Naive thymus-derived CD4-positive, alpha-beta T cell (primary cell): ENCODE measurements at regions not wholly inside any gene's neighbourhood (a gene's known extent, or its start where the extent isn't known, plus 50 kb on each side); places are given as distances from the start of the nearest gene placed in this dataset.

Experiments used
- ATAC-seq: fragments of 150-1000 bp; cut with Tn5 transposase; 2 replicates; pipeline ENCODE4 v1.10.0; 2021; ENCODE audit warnings: mild to moderate bottlenecking, moderate library complexity
- CTCF ChIA-PET: fragments of 350-600 bp; sonication (Branson Sonifier 250); formaldehyde crosslinking; loops from one replicate; lab custom pipeline; 2021; ENCODE audit warnings: antibody characterized with exemption; lab: Charles Lee
- POLR2A ChIA-PET: fragments of 350-600 bp; sonication (Branson Sonifier 250); formaldehyde crosslinking; loops from one replicate; lab custom pipeline; 2021; ENCODE audit warnings: antibody characterized with exemption, inconsistent platforms; lab: Charles Lee
- DNase-seq, 9 donors: peaks; one replicate each; pipeline versions ENCODE4 v3.0.0 to v3.0.0-alpha.2; 2020 to 2022; ENCODE audit warnings: mixed read lengths in 1 of 9
- H3K27ac ChIP-seq: one replicate; pipeline ENCODE4 v1.7.0; 2013; ENCODE audit warnings: mild to moderate bottlenecking, low read depth, low read length, moderate library complexity
- H3K27me3 ChIP-seq, 2 donors: one replicate each; pipeline ENCODE4 v1.7.0; 2013; ENCODE audit warnings: low read length in 2 of 2, mild to moderate bottlenecking in 2 of 2, moderate library complexity in 2 of 2; ENCODE audit not compliant: control insufficient read depth in 2 of 2, insufficient read depth in 2 of 2
- H3K36me3 ChIP-seq, 3 experiments: 1 replicate in 2 of 3; 2 replicates in 1 of 3; pipeline ENCODE4 v1.7.0; 2013; ENCODE audit warnings: low read length in 3 of 3, mild to moderate bottlenecking in 3 of 3, moderate library complexity in 1 of 3; ENCODE audit not compliant: insufficient read depth in 3 of 3, control insufficient read depth in 2 of 3
- H3K4me1 ChIP-seq, 2 donors: one replicate each; pipeline ENCODE4 v1.7.0; 2013; ENCODE audit warnings: low read length in 2 of 2, mild to moderate bottlenecking in 2 of 2, moderate library complexity in 1 of 2; ENCODE audit not compliant: control insufficient read depth in 2 of 2, insufficient read depth in 2 of 2
- H3K4me3 ChIP-seq: 2 replicates; pipeline ENCODE4 v1.7.0; 2013; ENCODE audit warnings: mild to moderate bottlenecking, low read length
- H3K9me3 ChIP-seq, 3 experiments: 1 replicate in 2 of 3; 2 replicates in 1 of 3; pipeline ENCODE4 v1.7.0; 2013; ENCODE audit warnings: low read length in 3 of 3; ENCODE audit not compliant: control insufficient read depth in 2 of 3
- H3K27ac Mint-ChIP-seq, 9 donors: one replicate each; pipeline ENCODE4 v1.8.0; 2020 to 2022; ENCODE audit warnings: mixed read lengths in 9 of 9, mild to moderate bottlenecking in 8 of 9, moderate library complexity in 5 of 9, inconsistent platforms in 2 of 9
- H3K27me3 Mint-ChIP-seq, 5 donors: one replicate each; pipeline ENCODE4 v1.8.0; 2021 to 2022; ENCODE audit warnings: mixed read lengths in 5 of 5, mild to moderate bottlenecking in 1 of 5
- H3K36me3 Mint-ChIP-seq, 5 donors: one replicate each; pipeline ENCODE4 v1.8.0; 2020 to 2022; ENCODE audit warnings: mixed read lengths in 5 of 5, mild to moderate bottlenecking in 3 of 5, inconsistent platforms in 1 of 5
- H3K4me1 Mint-ChIP-seq, 7 donors: one replicate each; pipeline ENCODE4 v1.8.0; 2020 to 2022; ENCODE audit warnings: mixed read lengths in 7 of 7, mild to moderate bottlenecking in 3 of 7, inconsistent platforms in 1 of 7
- H3K4me3 Mint-ChIP-seq, 10 donors: one replicate each; pipeline ENCODE4 v1.8.0; 2020 to 2022; ENCODE audit warnings: mild to moderate bottlenecking in 10 of 10, mixed read lengths in 10 of 10, moderate library complexity in 6 of 10, inconsistent platforms in 2 of 10
- H3K9me3 Mint-ChIP-seq, 11 donors: one replicate each; pipeline ENCODE4 v1.8.0; 2020 to 2022; ENCODE audit warnings: mixed read lengths in 11 of 11, mild to moderate bottlenecking in 4 of 11, inconsistent platforms in 1 of 11, moderate library complexity in 1 of 11
- intact Hi-C, 2 donors: fragments of 100-400 bp; cut with micrococcal nuclease; formaldehyde crosslinking; loops; one replicate each; pipeline ENCODE4 v1.15.1; 2023

GRCh38 chr1:56359056-56359455, 220.3 kb downstream of the PLPP3 start:
- ChIA-PET POLR2A (no interaction called here), CTCF (interaction anchor here (0.6 kb wide), 1 partner anchor 10 kb away, joined by 5 read pairs; no protein-coding TSS in a partner anchor)
- Histone ChIP-seq H3K4me3 (no peak overlapping the region), H3K27ac (no peak overlapping the region), H3K9me3 (no peaks in the 10 kb centered on the region), H3K36me3 (no peaks in the 10 kb centered on the region), H3K4me1 (no peaks in the 10 kb centered on the region), H3K27me3 (no peaks in the 10 kb centered on the region)
- Mint-ChIP-seq H3K36me3 (no peaks in the 10 kb centered on the region), H3K27ac (no peak overlapping the region), H3K4me3 (no peak overlapping the region), H3K9me3 (peaks cover 0 to 3% (median 0%) of the 10 kb centered on the region in 11 donors), H3K4me1 (no peaks in the 10 kb centered on the region), H3K27me3 (peaks cover 0 to 14% (median 13%) of the 10 kb centered on the region in 5 donors)
- intact Hi-C loops = no loop called here
- DNase-seq (no peak), ATAC-seq (no peak)

GRCh38 chr1:56357927-56358690, 221.3 kb downstream of the PLPP3 start:
- intact Hi-C loops = no loop called here
- Histone ChIP-seq H3K36me3 (no peaks in the 10 kb centered on the region), H3K27ac (no peak overlapping the region), H3K4me1 (no peaks in the 10 kb centered on the region), H3K4me3 (no peak overlapping the region), H3K27me3 (no peaks in the 10 kb centered on the region), H3K9me3 (no peaks in the 10 kb centered on the region)
- DNase-seq (no peak), ATAC-seq (no peak)
- H3K36me3 Mint-ChIP-seq = no peaks in the 10 kb centered on the region
- H3K9me3 Mint-ChIP-seq = peaks cover 0 to 5% (median 0%) of the 10 kb centered on the region in 11 donors
- peaks cover 0 to 17% (median 13%) of the 10 kb centered on the region in 5 donors for H3K27me3 Mint-ChIP-seq
- ChIA-PET POLR2A (no interaction called here), CTCF (no interaction called here)
- no peak overlapping the region for H3K27ac Mint-ChIP-seq
- H3K4me1 Mint-ChIP-seq = no peaks in the 10 kb centered on the region
- H3K4me3 Mint-ChIP-seq = no peak overlapping the region

- intact Hi-C loops = no loop called here
- peaks cover 0 to 6% (median 0%) of the 10 kb centered on the region in 11 donors for H3K9me3 Mint-ChIP-seq
- ChIA-PET POLR2A (no interaction called here), CTCF (no interaction called here)
- no peak overlapping the region for H3K27ac Mint-ChIP-seq
- Histone ChIP-seq H3K36me3 (no peaks in the 10 kb centered on the region), H3K4me3 (no peak overlapping the region), H3K4me1 (no peaks in the 10 kb centered on the region), H3K9me3 (no peaks in the 10 kb centered on the region), H3K27me3 (no peaks in the 10 kb centered on the region), H3K27ac (no peak overlapping the region)
- ATAC-seq (no peak), DNase-seq (no peak)
- no peaks in the 10 kb centered on the region for H3K36me3 Mint-ChIP-seq
- no peaks in the 10 kb centered on the region for H3K4me1 Mint-ChIP-seq
- peaks cover 0 to 17% (median 13%) of the 10 kb centered on the region in 5 donors for H3K27me3 Mint-ChIP-seq
- H3K4me3 Mint-ChIP-seq = no peak overlapping the region
Observed at GRCh38 chr1:56356376-56356990, 222.9 kb downstream of the PLPP3 start.

GRCh38 chr1:56355918-56356317, 223.4 kb downstream of the PLPP3 start:
- no peak for ATAC-seq
- Mint-ChIP-seq H3K9me3 (peaks cover 0 to 6% (median 0%) of the 10 kb centered on the region in 11 donors), H3K4me1 (no peaks in the 10 kb centered on the region), H3K27me3 (peaks cover 0 to 17% (median 13%) of the 10 kb centered on the region in 5 donors), H3K4me3 (no peak overlapping the region), H3K27ac (no peak overlapping the region), H3K36me3 (no peaks in the 10 kb centered on the region)
- POLR2A ChIA-PET = no interaction called here
- CTCF ChIA-PET = no interaction called here
- DNase-seq = no peak
- no peaks in the 10 kb centered on the region for H3K4me1 ChIP-seq
- H3K27ac ChIP-seq = no peak overlapping the region
- no peaks in the 10 kb centered on the region for H3K27me3 ChIP-seq
- H3K9me3 ChIP-seq = no peaks in the 10 kb centered on the region
- intact Hi-C loops = no loop called here
- H3K4me3 ChIP-seq = no peak overlapping the region
- H3K36me3 ChIP-seq = no peaks in the 10 kb centered on the region

- H3K27me3 ChIP-seq = no peaks in the 10 kb centered on the region
- ChIA-PET POLR2A (no interaction called here), CTCF (no interaction called here)
- Mint-ChIP-seq H3K4me1 (no peaks in the 10 kb centered on the region), H3K9me3 (peaks cover 0 to 6% (median 0%) of the 10 kb centered on the region in 11 donors), H3K4me3 (no peak overlapping the region), H3K27me3 (peaks cover 0 to 17% (median 13%) of the 10 kb centered on the region in 5 donors), H3K36me3 (no peaks in the 10 kb centered on the region), H3K27ac (no peak overlapping the region)
- no peaks in the 10 kb centered on the region for H3K9me3 ChIP-seq
- H3K4me1 ChIP-seq = no peaks in the 10 kb centered on the region
- no peaks in the 10 kb centered on the region for H3K36me3 ChIP-seq
- ATAC-seq = no peak
- no peak overlapping the region for H3K27ac ChIP-seq
- H3K4me3 ChIP-seq = no peak overlapping the region
- no peak for DNase-seq
- intact Hi-C loops = no loop called here
Observed at GRCh38 chr1:56355422-56355821, 223.9 kb downstream of the PLPP3 start.

- ATAC-seq (no peak), DNase-seq (no peak)
- ChIA-PET POLR2A (no interaction called here), CTCF (no interaction called here)
- intact Hi-C loops = no loop called here
- no peaks in the 10 kb centered on the region for H3K27me3 ChIP-seq
- no peak overlapping the region for H3K27ac ChIP-seq
- peaks cover 0 to 5% (median 0%) of the 10 kb centered on the region in 5 donors for H3K27me3 Mint-ChIP-seq
- no peaks in the 10 kb centered on the region for H3K9me3 ChIP-seq
- H3K9me3 Mint-ChIP-seq = peaks cover 3 to 51% (median 12%) of the 10 kb centered on the region in 11 donors
- no peaks in the 10 kb centered on the region for H3K36me3 Mint-ChIP-seq
- no peaks in the 10 kb centered on the region for H3K36me3 ChIP-seq
- no peaks in the 10 kb centered on the region for H3K4me1 ChIP-seq
- no peak overlapping the region for H3K4me3 ChIP-seq
- H3K4me1 Mint-ChIP-seq = no peaks in the 10 kb centered on the region
- H3K4me3 Mint-ChIP-seq = no peak overlapping the region
- no peak overlapping the region for H3K27ac Mint-ChIP-seq
Observed at GRCh38 chr1:56345831-56346230, 233.5 kb downstream of the PLPP3 start.
